GM18511 (cell line): ENCODE measurements at regions not wholly inside any gene's neighbourhood (a gene's known extent, or its start where the extent isn't known, plus 50 kb on each side); places are given as distances from the start of the nearest gene placed in this dataset.

Experiments
- ATAC-seq: cut with Tn5 transposase; IDR thresholded peaks from one replicate; pipeline ENCODE4 v1.9.1; 2021; ENCODE audit warnings: mild to moderate bottlenecking, moderate library complexity; ENCODE audit not compliant: unreplicated experiment

DNA sequence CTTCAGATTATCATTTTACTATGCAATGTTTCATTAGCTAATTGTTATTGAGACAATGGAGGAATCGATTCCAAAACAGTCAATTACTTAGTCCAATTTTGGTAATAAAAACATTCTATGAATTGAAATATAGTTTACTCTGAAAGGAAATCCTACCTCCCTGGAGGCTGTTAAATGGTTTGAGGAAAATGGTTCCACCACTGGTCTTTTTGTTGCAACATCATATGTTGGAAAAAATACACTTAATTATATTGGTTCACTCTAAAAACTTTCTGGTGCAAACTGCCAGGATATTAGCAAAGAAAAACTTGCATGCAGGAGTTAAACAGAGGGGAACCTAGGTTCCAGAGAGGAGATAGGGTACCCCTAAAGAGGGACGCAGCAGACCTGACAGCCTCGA is 267.3 kb upstream of the LYZL1 start:
- ATAC-seq: no peak

DNA sequence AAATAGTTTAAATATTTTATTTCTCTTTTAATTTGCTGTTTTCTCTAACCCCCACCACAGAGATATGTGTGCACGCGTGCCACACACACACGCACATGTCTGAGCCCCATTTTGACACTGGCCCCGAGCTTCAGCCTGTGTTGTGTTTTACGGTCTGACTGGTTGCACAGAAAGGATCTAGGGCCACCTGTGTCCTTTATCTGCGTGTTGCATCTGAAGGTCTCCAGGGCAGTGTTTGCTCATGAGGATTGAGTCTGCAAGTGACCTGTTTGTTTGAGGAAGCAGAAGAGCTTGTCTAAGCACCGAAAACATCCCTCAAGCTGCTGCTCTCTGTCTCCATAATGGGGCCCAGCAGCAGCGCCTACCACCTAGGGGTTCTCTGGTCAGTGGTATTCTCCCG is 266.4 kb upstream of the LYZL1 start:
- no peak for ATAC-seq

DNA sequence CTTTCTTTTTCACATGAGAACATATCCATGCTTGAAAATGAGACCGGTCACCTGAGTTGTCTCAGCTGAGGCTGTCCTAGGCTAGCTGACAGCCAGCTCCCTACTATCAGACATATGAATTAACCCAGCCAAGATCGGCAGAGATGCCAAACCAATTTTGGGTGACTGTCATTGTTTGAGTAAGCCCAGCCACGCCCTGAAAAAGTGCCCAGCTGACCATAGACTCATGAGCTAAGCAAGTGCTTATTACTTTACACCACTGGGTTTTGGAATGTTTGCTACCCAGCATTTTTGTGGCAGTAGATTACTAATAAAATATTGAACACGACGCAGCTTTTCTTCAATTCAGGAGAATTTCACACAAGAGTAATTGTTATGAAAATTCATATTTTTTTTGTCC is 265.2 kb upstream of the LYZL1 start:
- ATAC-seq: no peak

DNA sequence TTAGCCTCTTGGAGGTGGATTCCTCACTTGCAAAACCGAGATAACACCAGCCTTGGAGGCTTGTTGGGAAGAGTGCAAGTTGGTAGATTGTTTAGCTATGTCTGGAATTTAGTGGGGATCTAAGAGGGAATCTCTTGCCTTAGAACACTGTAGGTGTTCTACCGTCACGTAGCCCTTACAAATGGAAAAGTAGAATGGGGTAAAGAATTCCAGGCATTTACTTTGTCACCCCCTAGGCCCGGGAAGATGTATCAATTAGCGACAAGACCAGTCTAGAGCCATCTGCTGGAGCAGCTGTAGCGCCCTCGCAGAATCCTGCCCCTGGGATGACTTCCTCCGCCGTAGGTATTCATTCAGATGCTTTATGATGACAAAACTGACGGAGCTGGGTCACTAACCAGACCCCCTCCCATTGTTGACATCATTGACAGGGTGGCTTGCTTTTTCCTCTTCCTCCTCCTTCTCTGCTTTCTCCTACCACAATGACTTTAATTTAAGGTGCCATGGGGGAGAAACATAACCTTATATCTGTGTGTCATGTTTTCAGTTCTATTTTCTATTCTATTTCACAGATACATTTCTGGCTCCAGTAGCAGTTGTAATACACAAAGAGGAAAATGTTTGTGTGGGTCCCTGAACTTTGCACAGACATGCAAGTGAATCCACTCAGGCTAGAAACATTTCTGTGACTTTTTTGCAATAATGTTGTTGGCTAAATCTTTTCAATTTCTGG is 262.6 kb upstream of the LYZL1 start:
- no peak for ATAC-seq

DNA sequence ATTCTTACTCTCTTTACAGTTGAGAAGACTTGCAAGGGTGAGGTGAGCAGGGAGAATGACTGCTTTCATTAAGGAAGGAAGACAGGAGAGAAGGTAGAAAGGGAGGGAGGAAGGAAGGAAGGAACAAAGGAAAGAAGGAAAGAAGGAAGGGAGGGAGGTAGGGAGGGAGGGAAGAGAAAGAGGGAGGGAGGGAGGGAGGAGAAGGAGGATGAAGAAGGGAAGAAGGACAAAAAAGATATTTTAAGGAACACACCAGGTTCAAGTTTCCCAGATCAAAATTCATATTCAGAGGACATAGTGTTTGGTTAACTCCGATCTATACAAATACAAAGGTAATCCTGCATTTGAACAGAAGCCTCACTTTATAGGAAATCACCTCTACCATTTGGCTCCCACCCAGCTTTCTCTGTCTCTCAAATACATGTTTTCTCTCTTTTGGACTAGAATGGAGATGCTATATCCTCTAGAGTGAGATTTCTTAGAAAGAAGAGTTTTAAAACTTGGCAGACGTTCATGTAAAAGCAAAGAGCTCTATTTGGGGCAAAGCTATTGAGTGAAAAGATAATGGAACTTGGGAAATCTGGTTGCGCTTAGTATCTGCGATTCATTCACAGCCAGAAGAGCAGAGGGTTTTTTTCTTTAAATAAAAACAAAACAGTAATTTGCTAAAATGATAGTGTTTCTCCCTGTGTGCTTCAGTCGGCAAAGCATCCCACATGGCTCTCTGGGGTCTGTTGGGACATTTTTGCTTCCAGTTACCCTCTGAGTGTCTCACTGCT is 261.9 kb upstream of the LYZL1 start:
- no peak for ATAC-seq

DNA sequence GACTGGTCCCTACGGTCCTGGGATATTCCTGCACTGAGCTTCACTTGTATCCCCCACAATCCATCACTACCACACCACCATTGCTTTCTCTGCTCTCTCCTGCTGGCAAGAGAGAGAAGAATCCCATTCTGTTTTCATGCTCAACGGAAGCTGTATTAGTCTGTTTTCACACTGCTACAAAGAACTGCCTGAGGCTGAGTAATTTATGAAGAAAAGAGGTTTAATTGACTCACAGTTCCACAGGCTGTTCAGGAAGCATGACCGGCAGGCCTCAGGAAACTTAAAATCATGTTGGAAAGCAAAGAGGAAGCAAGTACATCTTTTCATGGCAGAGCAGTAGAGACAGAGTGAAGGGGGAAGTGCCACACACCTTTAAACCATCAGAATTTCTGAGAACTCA is 260.4 kb upstream of the LYZL1 start:
- no peak for ATAC-seq

DNA sequence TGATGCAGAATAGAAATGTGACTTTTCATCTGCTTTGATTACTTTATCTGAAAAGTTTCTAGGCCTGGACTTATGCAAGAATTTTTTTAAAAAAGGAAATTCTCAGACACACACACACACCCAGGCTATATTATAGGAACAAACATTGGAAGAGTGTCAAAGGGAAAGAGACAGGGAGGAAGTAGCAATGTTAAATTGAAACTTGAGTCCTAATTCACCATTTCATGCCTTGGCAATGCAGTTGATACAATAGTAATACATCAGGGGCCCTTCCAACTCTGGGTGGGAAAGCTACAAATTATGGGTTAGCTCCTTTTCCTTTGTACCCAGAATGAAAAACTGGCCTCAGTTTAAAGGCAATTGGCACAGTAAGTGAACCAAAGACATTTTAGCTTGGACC is 258.0 kb upstream of the LYZL1 start:
- ATAC-seq: no peak

DNA sequence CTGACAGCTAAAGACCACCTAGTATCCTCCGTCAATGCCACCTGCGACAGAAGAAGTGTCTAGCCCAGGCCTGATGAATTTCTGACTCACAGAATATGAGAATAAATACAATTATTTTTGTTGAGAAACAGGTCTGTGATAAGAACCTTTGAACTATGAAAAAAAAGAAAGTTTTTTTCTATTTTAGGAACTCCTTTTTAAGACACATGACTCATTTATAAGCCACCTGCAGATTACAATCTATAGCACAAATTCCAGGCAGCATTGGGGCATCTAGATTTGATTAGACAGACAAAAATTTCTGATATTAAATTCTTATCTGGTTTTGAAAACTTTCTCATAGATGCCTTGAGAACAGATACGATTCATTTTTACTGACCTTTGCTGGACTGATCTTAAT is 256.7 kb upstream of the LYZL1 start:
- ATAC-seq: no peak

DNA sequence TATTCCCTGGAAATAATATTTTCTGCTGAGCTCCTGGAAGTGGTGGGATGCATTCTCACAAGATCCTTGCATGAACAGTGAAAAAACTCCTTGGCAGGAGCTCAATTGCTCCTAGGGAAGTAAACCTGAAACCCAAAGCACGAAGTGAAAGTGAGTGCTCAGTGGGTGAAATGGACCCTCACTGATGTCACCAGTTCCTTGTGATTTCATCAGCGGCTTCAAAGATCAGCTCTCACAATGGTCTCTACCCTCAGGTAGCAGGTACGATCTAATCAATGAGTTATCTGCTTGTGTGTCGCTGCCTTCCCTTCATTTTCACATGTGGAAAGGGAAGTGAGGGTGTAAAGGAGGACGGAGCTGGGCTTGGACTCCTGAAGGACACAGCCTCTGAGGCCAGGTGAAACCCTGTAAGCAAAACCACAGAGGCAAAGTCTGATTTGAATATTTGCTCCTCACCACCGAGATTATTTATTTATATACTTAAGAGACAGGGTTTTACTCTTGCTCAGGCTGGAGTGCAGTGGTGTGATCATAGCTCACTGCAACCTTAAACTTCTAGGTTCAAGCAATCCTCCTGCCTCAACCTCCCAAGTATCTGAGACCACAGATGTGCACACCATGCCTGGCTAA is 255.4 kb upstream of the LYZL1 start:
- peak; percentile 49 for ATAC-seq

DNA sequence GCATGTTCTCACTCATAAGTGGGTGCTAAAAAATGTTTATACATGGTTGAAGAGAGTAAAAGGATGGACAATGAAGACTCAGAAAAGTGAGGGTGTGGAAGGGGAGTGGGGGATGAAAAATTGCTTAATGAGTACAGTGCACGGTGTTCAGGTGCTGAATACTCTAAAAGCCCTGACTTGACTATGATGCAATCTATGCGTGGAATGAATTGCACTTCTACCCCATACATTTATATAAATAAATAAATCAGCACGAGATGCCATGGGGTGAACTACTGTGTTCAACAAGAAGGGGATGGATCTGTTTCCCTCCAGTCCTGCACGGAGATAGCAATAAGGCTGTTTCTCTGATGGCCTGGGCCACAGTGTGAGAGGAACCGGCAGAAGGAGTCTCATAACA is 254.3 kb upstream of the LYZL1 start:
- ATAC-seq: no peak

DNA sequence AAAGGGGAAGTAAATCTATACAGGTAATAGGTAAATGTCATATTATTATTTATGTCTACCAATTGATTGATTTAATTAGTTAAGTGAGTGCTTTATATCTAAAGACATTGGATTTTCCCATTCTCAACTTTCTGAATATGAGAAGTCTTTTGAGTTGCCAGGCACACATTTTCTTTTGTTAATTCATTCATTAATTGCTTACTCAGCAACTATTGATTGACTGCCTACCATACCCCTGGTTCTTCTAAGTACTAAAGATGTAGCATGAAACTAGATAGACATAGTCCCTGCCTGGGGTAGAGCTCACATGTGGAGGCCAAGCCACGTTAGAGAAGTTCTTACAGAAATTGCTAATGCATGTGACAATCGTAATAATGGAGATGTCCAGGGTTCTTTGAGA is 253.1 kb upstream of the LYZL1 start:
- no peak for ATAC-seq

DNA sequence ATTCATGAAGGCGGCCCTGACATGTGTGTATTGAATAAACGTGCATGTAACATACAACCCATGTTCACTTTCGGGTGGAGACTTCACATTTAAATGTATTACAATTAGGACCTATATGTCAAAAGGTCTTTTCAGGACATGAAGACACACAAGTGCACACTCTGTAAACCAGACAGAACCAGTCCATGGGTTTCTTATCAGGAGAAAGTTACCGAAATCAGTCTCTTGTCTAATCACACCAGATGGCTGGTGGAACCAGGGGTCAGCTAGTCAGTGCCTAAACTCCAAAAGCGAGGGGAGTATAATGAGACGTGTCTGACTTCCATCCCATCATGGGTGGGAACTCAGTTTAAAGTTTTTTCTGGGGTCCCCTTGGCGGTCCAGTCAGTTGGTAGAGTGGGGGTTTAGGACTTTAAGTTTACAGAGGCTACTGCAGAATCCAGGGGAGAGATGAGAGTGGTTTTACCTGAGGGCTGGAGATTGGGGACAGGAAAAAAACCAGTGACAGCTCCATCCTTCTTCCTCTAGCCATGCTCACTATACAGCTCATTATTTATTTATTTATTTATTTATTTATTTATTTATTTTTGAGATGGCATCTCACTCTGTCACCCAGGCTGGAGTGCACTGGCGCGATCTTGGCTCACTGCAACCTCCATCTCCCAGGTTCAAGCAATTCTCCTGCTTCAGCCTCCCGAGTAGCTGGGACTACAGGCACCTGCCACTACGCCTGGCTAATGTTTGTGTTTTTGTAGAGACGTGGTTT is 251.3 kb upstream of the LYZL1 start:
- ATAC-seq: no peak

DNA sequence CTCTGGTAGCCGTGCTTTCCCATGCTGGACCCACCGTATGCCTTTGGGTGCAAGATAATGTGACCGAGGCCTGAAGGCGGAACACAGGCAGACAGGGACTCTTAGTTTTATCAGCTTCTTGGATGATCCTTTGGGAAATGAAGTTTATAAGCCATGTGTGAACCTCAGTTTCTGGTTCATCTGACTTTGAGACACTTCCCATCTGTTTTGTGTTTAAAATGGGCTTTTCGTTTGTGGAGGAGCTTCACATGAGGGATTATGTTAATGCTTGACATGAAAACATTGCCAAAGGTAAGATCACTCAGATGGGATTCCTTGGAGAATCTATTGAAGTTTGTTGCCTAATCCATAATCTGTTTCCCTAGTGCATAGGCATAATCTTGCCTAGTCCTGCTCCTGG is 249.8 kb upstream of the LYZL1 start:
- ATAC-seq: no peak

DNA sequence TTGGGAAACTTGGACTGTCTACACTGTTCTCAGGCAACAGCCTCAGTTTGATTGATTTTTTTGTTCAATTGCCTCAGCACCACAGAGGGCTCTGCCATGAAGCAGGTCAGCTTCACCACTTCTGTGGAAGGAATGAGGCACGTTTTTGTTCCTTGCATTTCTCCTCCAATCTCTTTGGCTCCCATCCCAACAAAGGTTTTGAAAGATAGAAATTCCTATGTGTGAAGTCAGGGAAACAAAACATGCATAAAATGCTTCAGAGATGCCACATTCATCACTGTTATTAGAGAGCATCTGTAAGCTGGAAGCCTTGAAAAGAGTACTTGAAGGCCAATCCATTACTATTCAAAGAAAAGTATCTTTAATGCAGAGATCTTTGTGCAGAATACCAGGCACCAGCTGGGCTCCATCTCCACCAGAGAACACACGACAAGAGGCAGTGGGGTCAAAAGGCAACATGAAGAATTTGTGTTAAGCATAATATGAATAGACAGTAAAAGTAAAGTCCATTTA is 249.1 kb upstream of the LYZL1 start:
- no peak for ATAC-seq

DNA sequence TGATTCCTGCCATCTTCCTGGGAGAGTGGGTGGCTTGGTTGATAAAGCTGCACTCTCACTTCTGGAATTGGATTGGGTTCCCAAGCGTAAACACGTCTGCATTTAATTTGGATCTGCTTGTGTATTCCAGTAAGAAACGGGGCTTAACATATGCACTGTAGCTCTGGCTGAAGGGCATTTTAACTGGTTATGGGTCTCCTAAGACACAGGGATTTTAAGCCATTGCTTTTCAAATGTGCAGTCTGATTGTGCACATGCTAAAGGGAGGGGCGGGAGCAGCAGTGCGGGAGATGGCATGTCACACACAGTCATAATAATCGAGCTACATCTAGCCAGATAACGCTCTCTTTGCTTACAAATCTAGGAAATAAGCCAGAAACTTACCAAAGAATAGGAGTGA is 247.3 kb upstream of the LYZL1 start:
- no peak for ATAC-seq

DNA sequence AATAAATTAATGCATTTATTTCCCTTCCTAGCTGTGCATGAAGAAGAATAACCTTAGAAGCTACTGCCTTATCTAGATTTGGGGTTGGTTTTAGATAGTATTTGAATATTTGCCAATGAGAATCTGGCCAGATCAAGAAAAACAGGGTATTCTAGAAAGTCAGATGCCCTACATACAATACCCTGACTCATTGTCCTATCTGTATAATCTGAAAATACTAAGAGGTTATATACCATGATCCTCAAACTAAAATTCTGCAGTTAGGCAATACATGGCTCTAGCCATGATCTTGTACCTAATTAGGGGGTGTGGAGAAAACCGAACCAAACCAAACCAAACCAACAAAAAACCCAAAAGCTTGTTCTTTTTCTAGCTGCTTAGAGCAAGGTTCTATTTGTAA is 240.4 kb upstream of the LYZL1 start:
- no peak for ATAC-seq

DNA sequence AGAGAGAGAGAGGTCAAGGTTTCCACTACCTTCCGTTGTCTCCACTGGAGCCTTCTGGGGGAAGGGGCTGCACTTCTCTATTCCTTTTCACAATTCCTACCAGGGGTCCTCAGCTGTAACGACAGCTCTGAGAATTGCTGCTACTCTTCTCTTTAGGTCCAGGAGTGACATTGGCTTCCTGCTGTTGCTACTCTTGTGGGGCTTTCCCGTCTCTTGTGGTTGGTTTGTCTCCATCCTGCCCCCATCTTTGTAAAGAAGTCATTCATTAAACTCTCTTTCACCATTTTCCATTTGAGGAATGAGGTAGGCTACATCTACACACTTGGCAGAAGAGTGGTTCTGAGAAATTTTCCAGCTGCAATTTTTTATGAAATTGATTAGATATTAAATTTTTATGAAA is 238.8 kb upstream of the LYZL1 start:
- ATAC-seq: no peak

DNA sequence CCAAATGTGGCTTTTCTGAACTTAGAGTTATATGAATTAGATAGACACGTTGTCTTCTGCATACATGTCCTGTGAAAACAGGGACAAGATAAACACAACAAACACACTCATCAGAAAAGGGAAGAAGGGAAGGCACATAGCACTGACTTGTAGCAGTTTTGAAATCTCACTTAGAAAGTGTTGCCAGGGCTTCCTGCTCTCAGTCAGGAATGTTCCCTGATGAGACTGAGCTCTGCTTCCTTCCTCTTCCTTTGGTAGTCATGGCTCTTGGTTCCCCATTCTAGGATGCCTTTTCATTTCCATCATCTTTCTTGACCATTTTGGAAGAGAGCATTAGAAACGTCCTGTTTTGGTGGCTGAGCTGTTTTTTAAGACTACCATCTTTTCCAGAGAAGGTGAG is 233.8 kb upstream of the LYZL1 start:
- no peak for ATAC-seq

DNA sequence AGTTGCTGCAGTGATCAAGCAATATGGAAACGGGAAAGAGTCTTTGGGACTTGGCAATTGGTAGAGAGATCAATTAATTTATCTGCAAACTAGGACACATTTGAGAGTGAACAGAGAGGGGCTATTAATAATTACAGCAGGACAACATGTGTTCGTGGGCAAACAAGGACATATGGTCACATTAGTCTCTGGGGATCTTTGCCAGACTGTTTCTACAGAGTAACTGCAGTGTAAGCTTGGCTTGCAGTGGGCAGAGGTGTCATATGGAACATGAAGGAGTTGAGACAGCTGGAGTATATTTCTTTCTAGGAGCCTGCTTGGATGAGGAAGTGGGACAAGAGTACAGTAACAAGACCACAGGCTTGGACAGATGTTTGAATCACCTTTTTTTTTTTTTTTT is 232.1 kb upstream of the LYZL1 start:
- ATAC-seq: no peak

DNA sequence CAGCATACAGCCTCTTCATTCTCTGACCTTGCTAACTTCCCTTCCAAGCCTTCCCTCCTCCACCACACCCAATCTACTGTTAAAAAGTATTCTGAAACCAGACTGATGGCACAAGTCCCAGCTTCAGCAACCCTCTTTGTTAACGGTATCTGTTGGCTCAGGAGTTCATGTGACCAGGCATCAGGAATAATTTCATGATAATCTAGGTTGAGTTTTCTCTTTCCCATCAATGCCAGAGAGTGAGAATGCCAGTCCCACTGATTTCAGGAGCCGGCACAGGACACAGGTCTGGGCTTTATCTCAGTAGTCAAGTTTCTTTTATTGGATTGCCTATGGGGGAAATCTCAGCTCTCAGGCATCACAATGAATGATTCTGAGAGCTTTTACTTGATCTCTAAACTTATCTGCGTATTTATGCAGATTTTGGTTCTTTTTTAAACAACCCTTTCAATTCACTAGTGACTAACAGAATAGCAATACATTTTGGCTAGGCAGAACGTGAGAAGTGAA is 231.0 kb upstream of the LYZL1 start:
- no peak for ATAC-seq
